HepG2 (cell line): ENCODE measurements at regions not wholly inside any gene's neighbourhood (a gene's known extent, or its start where the extent isn't known, plus 50 kb on each side); places are given as distances from the start of the nearest gene placed in this dataset.

Experiments
- ATAC-seq: fragments of 200-7000 bp; cut with Tn5 transposase; 3 replicates; pipeline ENCODE4 v1.9.1; 2020; ENCODE audit warnings: mild to moderate bottlenecking, moderate library complexity
- BruUV-seq: library from RNA; stranded (reverse); fragments of 400-500 nt; replicated peaks from 2 replicates; lab custom pipeline; 2021; lab: Mats Ljungman, UMichigan
- CTCF ChIA-PET: fragments of 300-600 bp; formaldehyde crosslinking; extraction: SDS; loops from one replicate; lab custom pipeline; 2021; ENCODE audit warnings: low total read pairs, inconsistent platforms, low intra/inter-chr PET ratio; lab: Yijun Ruan, JAX
- POLR2A ChIA-PET: fragments of 350-600 bp; sonication (Branson Sonifier 250); formaldehyde crosslinking; loops from one replicate; lab custom pipeline; 2020; ENCODE audit warnings: antibody characterized with exemption, inconsistent platforms; lab: Yijun Ruan, JAX
- DNase-seq: peaks from one replicate; pipeline ENCODE4 v3.0.0-alpha.2; 2015; ENCODE audit warnings: low spot score
- FAIRE-seq: peaks from 3 replicates; lab custom pipeline; 2011; peaks lifted over from hg19 to GRCh38; lab: Jason Lieb, UNC
- H2AFZ ChIP-seq: one replicate; pipeline ENCODE4 v1.6.1; 2011; ENCODE audit warnings: low read length, inconsistent platforms
- H3K27ac ChIP-seq: fragments of 300-600 bp; 3 replicates; pipeline ENCODE4 v1.8.0; 2011; ENCODE audit warnings: mixed run types, mild to moderate bottlenecking, mixed read lengths, low read length, inconsistent platforms; ENCODE audit not compliant: insufficient read depth; ENCODE audit errors: extremely low read length
- H3K27me3 ChIP-seq, 2 experiments: fragments of 200-600 bp in 1 of 2; 2 replicates in 1 of 2; 3 replicates in 1 of 2; pipeline versions ENCODE4 v1.6.0 to v1.8.0; 2011; ENCODE audit warnings: low read length in 2 of 2, mild to moderate bottlenecking in 2 of 2, moderate library complexity in 2 of 2, inconsistent platforms in 1 of 2; ENCODE audit not compliant: insufficient read depth in 2 of 2, control insufficient read depth in 1 of 2
- H3K36me3 ChIP-seq, 2 experiments: fragments of 200-600 bp in 1 of 2; replicated peaks in 1 of 2; 2 replicates in 1 of 2; 3 replicates in 1 of 2; pipeline versions ENCODE4 v1.5.1 to v1.8.0; 2011; ENCODE audit warnings: low read length in 2 of 2, inconsistent platforms in 1 of 2; ENCODE audit not compliant: insufficient read depth in 2 of 2, control insufficient read depth in 1 of 2
- H3K4me1 ChIP-seq: 2 replicates; pipeline ENCODE4 v1.5.1; 2012; ENCODE audit warnings: low read length, inconsistent platforms; ENCODE audit not compliant: insufficient read depth
- H3K4me2 ChIP-seq: 2 replicates; pipeline ENCODE4 v1.6.0; 2011; ENCODE audit warnings: low read depth, low read length, inconsistent platforms
- H3K4me3 ChIP-seq, 3 experiments: fragments of 200-600 bp in 1 of 3; sonication (generic), shearing (Covaris generic) in 1 of 3; replicated peaks in 1 of 3; 2 replicates each; pipeline ENCODE4 v1.5.1; 2011 to 2016; ENCODE audit warnings: low read length in 3 of 3, inconsistent platforms in 2 of 3, low read depth in 2 of 3, mild to moderate bottlenecking in 2 of 3, control low read depth in 1 of 3, mixed read lengths in 1 of 3; ENCODE audit not compliant: insufficient read depth in 1 of 3
- H3K79me2 ChIP-seq: one replicate; pipeline ENCODE4 v1.6.1; 2011; ENCODE audit warnings: low read length, inconsistent platforms; ENCODE audit not compliant: insufficient read depth
- H3K9ac ChIP-seq: 2 replicates; pipeline ENCODE4 v1.6.0; 2011; ENCODE audit warnings: mild to moderate bottlenecking, low read depth, low read length, inconsistent platforms; ENCODE audit not compliant: insufficient read depth
- H3K9me3 ChIP-seq: 2 replicates; pipeline ENCODE4 v1.5.1; 2012; ENCODE audit warnings: mild to moderate bottlenecking, low read length
- H4K20me1 ChIP-seq: 2 replicates; pipeline ENCODE4 v1.6.0; 2011; ENCODE audit warnings: inconsistent platforms, mild to moderate bottlenecking, low read length, moderate library complexity; ENCODE audit not compliant: insufficient read depth
- BORCS8-MEF2B ChIP-seq: sonication (generic); formaldehyde crosslinking; IDR thresholded peaks from 2 replicates; pipeline ENCODE4 v1.8.0; 2022; ENCODE audit warnings: mild to moderate bottlenecking, missing genetic modification reagents
- DPF2 ChIP-seq: sonication (generic); formaldehyde crosslinking; IDR thresholded peaks from 2 replicates; pipeline ENCODE4 v1.4.0; 2020; ENCODE audit warnings: mild to moderate bottlenecking, low read depth, missing genetic modification reagents, borderline replicate concordance
- EP300 ChIP-seq, 3 experiments: sonication (generic) in 1 of 3; formaldehyde crosslinking in 1 of 3; IDR thresholded peaks; 2 replicates each; pipeline versions ENCODE4 v1.5.1 to v1.6.1; 2011 to 2020; ENCODE audit warnings: low read depth in 2 of 3, low read length in 2 of 3, borderline replicate concordance in 1 of 3, improper control_type of control experiment in 1 of 3, mild to moderate bottlenecking in 1 of 3, missing genetic modification reagents in 1 of 3, moderate library complexity in 1 of 3
- KAT2B ChIP-seq: fragments of 150-350 bp; IDR thresholded peaks from 2 replicates; pipeline ENCODE4 v1.6.1; 2014; ENCODE audit warnings: low read depth, low read length, borderline replicate concordance
- KDM5A ChIP-seq: fragments of 200-600 bp; sonication (generic); IDR thresholded peaks from 2 replicates; pipeline ENCODE4 v1.7.0; 2018; ENCODE audit warnings: antibody characterized with exemption, mild to moderate bottlenecking, low read length, borderline replicate concordance
- KLF15 ChIP-seq: sonication (generic); formaldehyde crosslinking; IDR thresholded peaks from 2 replicates; pipeline ENCODE4 v1.8.1; 2023; ENCODE audit warnings: borderline replicate concordance, mild to moderate bottlenecking, inconsistent platforms, missing genetic modification reagents, mixed read lengths
- KLF16 ChIP-seq, 2 experiments: sonication (generic) in 1 of 2; formaldehyde crosslinking in 1 of 2; IDR thresholded peaks; 2 replicates each; pipeline versions ENCODE4 v1.6.1 to v1.8.0; 2016 to 2023; ENCODE audit warnings: missing genetic modification reagents in 2 of 2, missing compliant biosample characterization in 1 of 2
- KLF6 ChIP-seq: IDR thresholded peaks from 2 replicates; pipeline ENCODE4 v1.8.0; 2016; ENCODE audit warnings: missing biosample characterization, missing genetic modification reagents
- LCORL ChIP-seq, 2 experiments: fragments of 450-650 bp in 1 of 2; sonication (generic) in 1 of 2; formaldehyde crosslinking in 1 of 2; IDR thresholded peaks; 2 replicates each; pipeline versions ENCODE4 v1.5.0 to v1.6.1; 2017 to 2020; ENCODE audit warnings: antibody characterized with exemption in 1 of 2, missing genetic modification reagents in 1 of 2
- MBD4 ChIP-seq: IDR thresholded peaks from 2 replicates; pipeline ENCODE4 v1.6.1; 2012; ENCODE audit warnings: low read length, inconsistent platforms, borderline replicate concordance
- ZFY ChIP-seq: sonication (generic); formaldehyde crosslinking; IDR thresholded peaks from 2 replicates; pipeline ENCODE4 v1.4.0; 2020; ENCODE audit warnings: missing genetic modification reagents
- ZGPAT ChIP-seq: IDR thresholded peaks from 2 replicates; pipeline ENCODE4 v1.6.1; 2016; ENCODE audit warnings: mild to moderate bottlenecking
- ZNF44 ChIP-seq: sonication (generic); formaldehyde crosslinking; IDR thresholded peaks from 2 replicates; pipeline ENCODE4 v1.5.1; 2020; ENCODE audit warnings: mild to moderate bottlenecking, missing genetic modification reagents
- ZNF496 ChIP-seq: sonication (generic); formaldehyde crosslinking; IDR thresholded peaks from 2 replicates; pipeline ENCODE4 v1.8.1; 2023; ENCODE audit warnings: mild to moderate bottlenecking, moderate library complexity, missing genetic modification reagents; ENCODE audit not compliant: insufficient replicate concordance
- ZNF609 ChIP-seq: sonication (generic); formaldehyde crosslinking; IDR thresholded peaks from 2 replicates; pipeline ENCODE4 v1.4.0; 2020; ENCODE audit warnings: mild to moderate bottlenecking, missing genetic modification reagents, borderline replicate concordance
- ZNF674 ChIP-seq: sonication (generic); formaldehyde crosslinking; IDR thresholded peaks from 2 replicates; pipeline ENCODE4 v1.5.0; 2020; ENCODE audit warnings: low read depth, mild to moderate bottlenecking, missing genetic modification reagents
- ZNF792 ChIP-seq: IDR thresholded peaks from 2 replicates; pipeline ENCODE4 v1.6.1; 2016
- ZSCAN25 ChIP-seq: sonication (generic); formaldehyde crosslinking; IDR thresholded peaks from 2 replicates; pipeline ENCODE4 v1.8.0; 2022; ENCODE audit warnings: mild to moderate bottlenecking, missing genetic modification reagents
- WGBS: methylation state at CpG from one replicate; pipeline ENCODE4 v1.1.6; 2017; ENCODE audit warnings: low lambda C conversion rate; 5-methylcytosine and 5-hydroxymethylcytosine counted together
- in situ Hi-C: cut with HindIII; loops from 2 replicates; pipeline ENCODE4 v1.10.0; 2017; ENCODE audit warnings: low pct_unique_long_range_greater_than_20kb; ENCODE audit not compliant: extremely low pct_ligation_motif_present
- intact Hi-C: fragments of 100-400 bp; cut with micrococcal nuclease; formaldehyde crosslinking; loops from one replicate; pipeline ENCODE4 v1.10.0; 2022; ENCODE audit not compliant: unreplicated experiment

DNA sequence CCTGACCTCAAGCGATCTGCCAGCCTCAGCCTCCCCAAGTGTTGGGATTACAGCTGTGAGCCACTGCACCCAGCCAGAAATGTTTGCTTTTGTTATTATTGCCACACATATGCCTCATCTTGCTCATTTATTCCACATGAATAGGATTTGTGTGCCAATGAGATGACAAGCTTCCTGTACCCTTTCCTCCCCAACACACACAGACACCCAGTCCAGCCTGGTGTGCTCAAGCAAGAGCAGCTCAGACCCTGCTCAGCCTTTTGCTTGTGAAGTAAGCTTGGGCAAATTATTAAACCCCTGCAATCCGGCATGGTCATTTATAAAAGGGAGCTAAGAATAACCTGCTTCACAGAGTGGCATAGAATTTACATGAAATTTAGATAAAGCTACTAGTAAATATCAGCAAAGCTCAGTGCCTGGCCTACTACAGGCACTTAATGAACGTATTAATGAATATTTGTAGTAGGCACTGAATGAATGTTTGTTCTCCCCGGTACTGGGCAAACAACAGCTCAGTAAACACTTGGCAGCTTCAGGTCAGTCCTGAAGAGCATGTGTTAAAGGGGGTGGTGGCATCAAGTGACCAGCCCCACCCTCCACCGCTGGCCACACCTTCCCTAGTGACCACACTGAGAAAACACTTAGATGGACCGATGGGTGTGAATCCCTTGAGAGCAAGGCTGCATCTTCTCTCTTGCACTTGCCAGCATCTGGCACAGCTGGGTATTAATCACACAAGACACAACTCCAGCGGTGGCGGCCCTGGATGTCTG, 280.2 kb downstream of the SRBD1 start:
- intact Hi-C loops: loop anchor here (1.0 kb wide), 2 partner anchors 42 to 57 kb away; no protein-coding TSS in a partner anchor
- no peak overlapping the region for H3K27ac ChIP-seq
- TF ChIP-seq MBD4 (no peak), KLF15 (no peak), KDM5A (no peak), DPF2 (no peak), ZNF44 (CRISPR knock-in tag) (no peak), LCORL (IDR thresholded peaks at IDR 0.05) (no peak), LCORL (CRISPR knock-in tag; IDR thresholded peaks at IDR 0.05) (no peak), ZNF792 (CRISPR knock-in tag) (no peak), ZFY (no peak), ZSCAN25 (CRISPR knock-in tag) (no peak), KLF16 (CRISPR knock-in tag; IDR thresholded peaks at IDR 0.05) (no peak), EP300 (IDR thresholded peaks at IDR 0.05; ENCODE audit: low read depth in 2 of 2, low read length in 2 of 2) (0 out of 4 replicates have a peak, but pooled peaks of 1 of the 2 experiments have one; percentile 15), EP300 (CRISPR knock-in tag; IDR thresholded peaks at IDR 0.05; ENCODE audit: borderline replicate concordance) (no peak), ZNF496 (CRISPR knock-in tag) (no peak), BORCS8-MEF2B (CRISPR knock-in tag) (no peak), KLF6 (CRISPR knock-in tag) (0 out of 2 replicates have a peak, but pooled peaks have one; percentile 8), KAT2B (no peak), ZGPAT (0 out of 2 replicates have a peak, but pooled peaks have one; percentile 10), ZNF609 (CRISPR knock-in tag) (no peak), ZNF674 (CRISPR knock-in tag) (no peak)

More for the DNA sequence above, 280.2 kb downstream of the SRBD1 start:
- in situ Hi-C loops: no loop called here
- 12% methylated on average over 8 of the region's 8 CpGs for WGBS
- H3K9ac ChIP-seq: no peak overlapping the region
- ChIA-PET CTCF (no interaction called here), POLR2A (interaction anchor here (0.7 to 4.2 kb wide), 8 partner anchors 11 to 93 kb away, joined by 3 to 22 read pairs (median 4); no protein-coding TSS in a partner anchor)
- ATAC-seq: peak; percentile 63
- no peaks in the 10 kb centered on the region for H3K79me2 ChIP-seq
- peak overlapping the region; percentile 38 for H3K4me2 ChIP-seq
- peak; percentile 54 for DNase-seq
- H3K4me3 ChIP-seq: no peak overlapping the region
- no peaks in the 10 kb centered on the region for H3K36me3 ChIP-seq
- peaks cover 49% of the 10 kb centered on the region for H3K4me1 ChIP-seq
- no peaks in the 10 kb centered on the region for H3K9me3 ChIP-seq
- no peak overlapping the region for H2AFZ ChIP-seq
- H3K27me3 ChIP-seq: peaks cover 2 to 60% of the 10 kb centered on the region in 2 experiments; a peak in 4 of 5 replicates
- no peaks in the 10 kb centered on the region for H4K20me1 ChIP-seq
- no peak for FAIRE-seq
- BruUV-seq: no TSS peak
